Duodenal mucosa (tissue), 2 donors: ENCODE measurements at regions not wholly inside any gene's neighbourhood (a gene's known extent, or its start where the extent isn't known, plus 50 kb on each side); places are given as distances from the start of the nearest gene placed in this dataset.

Experiments used
- H3K27ac ChIP-seq: one replicate; pipeline ENCODE4 v1.7.0; 2013; ENCODE audit warnings: low read depth, low read length
- H3K27me3 ChIP-seq, 2 donors: one replicate each; pipeline ENCODE4 v1.7.0; 2013; ENCODE audit warnings: low read length in 2 of 2, control low read depth in 1 of 2; ENCODE audit not compliant: insufficient read depth in 2 of 2, control insufficient read depth in 1 of 2
- H3K36me3 ChIP-seq, 2 donors: one replicate each; pipeline ENCODE4 v1.7.0; 2013; ENCODE audit warnings: low read length in 2 of 2, control low read depth in 1 of 2; ENCODE audit not compliant: insufficient read depth in 2 of 2, control insufficient read depth in 1 of 2
- H3K4me1 ChIP-seq, 2 donors: one replicate each; pipeline ENCODE4 v1.7.0; 2013; ENCODE audit warnings: low read length in 2 of 2, control low read depth in 1 of 2; ENCODE audit not compliant: insufficient read depth in 2 of 2, control insufficient read depth in 1 of 2
- H3K4me3 ChIP-seq, 2 donors: one replicate each; pipeline ENCODE4 v1.7.0; 2013; ENCODE audit warnings: low read length in 2 of 2, low read depth in 1 of 2
- H3K9ac ChIP-seq, 2 donors: one replicate each; pipeline ENCODE4 v1.7.0; 2013; ENCODE audit warnings: low read length in 2 of 2, low read depth in 1 of 2
- H3K9me3 ChIP-seq, 2 donors: one replicate each; pipeline ENCODE4 v1.7.0; 2013; ENCODE audit warnings: low read length in 2 of 2, control low read depth in 1 of 2; ENCODE audit not compliant: control insufficient read depth in 1 of 2

DNA sequence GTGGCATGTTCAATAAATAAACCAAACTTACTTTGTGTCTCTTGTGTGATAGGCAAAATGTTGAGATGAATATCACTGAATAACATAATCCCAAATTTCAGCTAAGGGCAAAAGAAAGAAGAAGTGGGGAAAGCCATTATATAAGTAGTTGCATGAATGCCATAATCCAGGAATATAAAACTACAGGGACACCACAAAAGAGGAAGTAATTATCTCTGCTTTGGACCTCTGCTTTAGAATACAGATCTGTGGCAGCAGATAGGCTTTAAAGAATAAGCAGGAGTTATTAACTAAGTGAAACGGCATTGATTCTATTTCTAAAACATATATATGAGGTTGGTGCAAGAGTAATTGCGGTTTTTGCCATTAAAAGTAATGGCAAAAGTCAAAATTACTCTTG, 288.5 kb upstream of the SNX7 start:
- no peaks in the 10 kb centered on the region for H3K27me3 ChIP-seq
- H3K4me3 ChIP-seq = no peak overlapping the region
- peaks cover 0 to 10% of the 10 kb centered on the region in 2 donors for H3K4me1 ChIP-seq
- no peaks in the 10 kb centered on the region for H3K9me3 ChIP-seq
- no peak overlapping the region for H3K27ac ChIP-seq
- no peaks in the 10 kb centered on the region for H3K36me3 ChIP-seq
- H3K9ac ChIP-seq = no peak overlapping the region

DNA sequence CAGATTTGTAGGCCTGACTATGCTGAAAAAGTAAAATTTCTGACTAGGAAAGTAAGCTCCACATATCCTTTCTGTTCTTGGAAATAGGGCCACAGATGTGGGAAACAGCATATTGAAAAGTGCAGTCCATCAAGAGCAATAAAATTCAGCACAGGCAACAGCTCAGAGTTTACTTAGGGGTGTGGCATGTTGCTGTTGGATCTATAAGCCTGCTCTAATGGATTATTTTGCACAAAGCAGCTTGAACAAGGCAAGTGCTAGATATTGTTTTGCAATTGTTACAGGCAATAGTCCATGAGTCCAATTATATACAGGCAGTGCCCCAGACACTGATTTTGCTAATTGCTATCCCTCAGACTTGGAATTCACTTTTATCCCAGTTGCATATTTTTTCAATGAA, 289.8 kb upstream of the SNX7 start:
- H3K4me1 ChIP-seq = peaks cover 0 to 10% of the 10 kb centered on the region in 2 donors
- H3K27me3 ChIP-seq = no peaks in the 10 kb centered on the region
- no peak overlapping the region for H3K27ac ChIP-seq
- no peak overlapping the region for H3K4me3 ChIP-seq
- no peaks in the 10 kb centered on the region for H3K9me3 ChIP-seq
- no peaks in the 10 kb centered on the region for H3K36me3 ChIP-seq
- H3K9ac ChIP-seq = no peak overlapping the region

DNA sequence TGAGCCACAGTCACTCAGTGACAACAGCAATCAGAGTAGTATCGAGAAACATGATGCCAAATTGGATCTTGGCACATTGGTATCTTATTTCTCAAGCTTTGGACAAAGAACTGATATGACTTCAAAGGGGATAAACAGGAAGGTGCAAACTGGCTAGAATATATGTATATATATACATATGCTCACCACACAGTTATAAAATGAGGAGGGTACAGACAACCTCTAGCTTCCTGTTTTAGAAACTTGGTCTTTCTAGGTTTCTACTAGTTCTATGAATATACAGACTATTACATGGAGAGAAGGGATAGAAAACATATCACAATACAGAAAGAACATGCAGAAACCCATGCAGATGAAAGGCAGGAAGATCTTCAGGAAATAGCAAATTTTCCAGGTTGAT, 292.1 kb upstream of the SNX7 start:
- Histone ChIP-seq H3K4me3 (no peak overlapping the region), H3K27ac (no peak overlapping the region), H3K36me3 (no peaks in the 10 kb centered on the region), H3K9me3 (no peaks in the 10 kb centered on the region), H3K9ac (no peak overlapping the region), H3K4me1 (peaks cover 7 to 18% of the 10 kb centered on the region in 2 donors), H3K27me3 (no peaks in the 10 kb centered on the region)

DNA sequence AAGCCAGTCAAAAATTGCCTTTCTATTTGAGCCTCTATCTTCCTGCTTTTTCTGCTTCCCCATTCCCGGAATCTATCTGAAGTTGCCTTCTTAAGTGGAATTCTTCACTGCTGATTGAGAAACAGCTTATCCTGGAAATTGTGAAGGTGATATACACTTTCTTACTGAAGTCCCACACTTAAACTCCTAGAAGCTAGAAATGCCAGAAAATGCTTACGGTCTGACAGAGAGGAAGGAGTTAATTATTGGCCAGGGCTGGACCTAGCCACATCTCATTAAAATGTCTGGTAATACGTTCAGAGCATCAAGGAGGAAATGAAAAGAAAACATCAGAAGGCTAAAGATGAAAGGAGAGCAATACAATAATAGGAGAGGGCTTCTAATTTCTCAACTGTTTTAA, 292.5 kb upstream of the SNX7 start:
- H3K27me3 ChIP-seq = no peaks in the 10 kb centered on the region
- no peaks in the 10 kb centered on the region for H3K9me3 ChIP-seq
- no peak overlapping the region for H3K27ac ChIP-seq
- H3K36me3 ChIP-seq = no peaks in the 10 kb centered on the region
- H3K9ac ChIP-seq = no peak overlapping the region
- H3K4me1 ChIP-seq = peaks cover 7 to 18% of the 10 kb centered on the region in 2 donors
- H3K4me3 ChIP-seq = no peak overlapping the region

DNA sequence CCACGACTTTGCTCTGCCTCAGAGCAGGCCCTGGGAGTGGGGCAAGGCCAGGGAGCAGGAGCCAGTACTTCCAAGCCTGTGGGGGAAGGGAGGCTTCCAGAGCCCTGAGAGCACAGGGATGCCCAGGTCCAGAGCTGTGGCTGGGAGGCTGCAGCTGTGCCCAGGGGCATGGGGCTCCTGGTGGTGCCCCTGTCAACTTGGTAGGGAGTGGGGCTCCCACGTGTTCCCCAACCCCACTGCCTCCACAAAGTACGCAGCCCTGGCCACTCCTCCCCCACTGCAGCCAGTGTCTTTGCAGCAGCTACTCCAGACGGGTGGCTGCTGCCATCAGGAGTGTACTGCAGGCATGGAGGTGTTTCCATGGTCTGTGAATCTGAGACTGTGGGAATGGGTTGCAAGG, 294.1 kb upstream of the SNX7 start:
- H3K36me3 ChIP-seq = no peaks in the 10 kb centered on the region
- no peak overlapping the region for H3K27ac ChIP-seq
- H3K9ac ChIP-seq = no peak overlapping the region
- no peaks in the 10 kb centered on the region for H3K9me3 ChIP-seq
- H3K4me3 ChIP-seq = no peak overlapping the region
- no peaks in the 10 kb centered on the region for H3K27me3 ChIP-seq
- peaks cover 7 to 18% of the 10 kb centered on the region in 2 donors for H3K4me1 ChIP-seq

DNA sequence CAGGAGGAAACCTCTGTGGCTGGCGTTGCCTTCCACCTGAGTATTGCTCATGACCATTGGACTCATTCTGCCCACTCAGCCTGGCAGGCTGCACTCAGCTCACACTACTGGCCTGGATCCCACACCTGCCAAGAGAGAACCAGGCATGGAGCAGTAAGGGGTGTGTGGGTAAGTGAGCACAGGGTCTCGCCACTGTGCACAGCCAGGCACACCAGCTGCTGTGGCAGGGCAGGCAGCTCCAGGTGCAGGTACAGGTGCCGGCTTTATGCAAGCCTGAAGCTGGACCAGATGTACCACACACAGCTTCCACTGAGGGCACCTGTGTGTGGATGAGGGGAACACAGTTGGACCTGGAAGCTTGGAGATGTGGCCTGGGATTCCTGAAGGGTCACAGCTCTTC, 295.2 kb upstream of the SNX7 start:
- Histone ChIP-seq H3K27ac (no peak overlapping the region), H3K4me1 (peaks cover 7 to 10% of the 10 kb centered on the region in 2 donors), H3K9me3 (no peaks in the 10 kb centered on the region), H3K27me3 (no peaks in the 10 kb centered on the region), H3K9ac (no peak overlapping the region), H3K36me3 (no peaks in the 10 kb centered on the region), H3K4me3 (no peak overlapping the region)

DNA sequence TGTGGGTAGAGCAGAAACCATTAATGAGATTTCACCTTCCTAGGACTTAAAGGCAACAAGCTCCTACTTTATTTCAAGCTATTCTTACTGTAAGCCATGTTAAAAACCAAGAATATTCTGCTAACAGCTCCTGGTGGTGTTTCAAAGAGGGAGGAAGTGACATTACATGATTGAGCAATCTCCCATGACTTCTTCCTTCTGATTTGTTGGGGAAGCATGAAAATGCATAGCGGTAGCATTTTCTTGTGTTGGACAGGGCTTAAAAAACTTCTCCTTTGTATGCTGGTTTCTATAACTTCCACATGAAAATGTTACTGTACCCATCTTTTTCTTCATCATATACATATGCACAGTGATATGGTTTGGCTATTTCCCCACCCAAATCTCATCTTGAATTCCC, 297.0 kb upstream of the SNX7 start:
- Histone ChIP-seq H3K9me3 (no peaks in the 10 kb centered on the region), H3K27ac (no peak overlapping the region), H3K27me3 (no peaks in the 10 kb centered on the region), H3K36me3 (no peaks in the 10 kb centered on the region), H3K9ac (no peak overlapping the region), H3K4me1 (peaks cover 7 to 8% of the 10 kb centered on the region in 2 donors), H3K4me3 (no peak overlapping the region)

DNA sequence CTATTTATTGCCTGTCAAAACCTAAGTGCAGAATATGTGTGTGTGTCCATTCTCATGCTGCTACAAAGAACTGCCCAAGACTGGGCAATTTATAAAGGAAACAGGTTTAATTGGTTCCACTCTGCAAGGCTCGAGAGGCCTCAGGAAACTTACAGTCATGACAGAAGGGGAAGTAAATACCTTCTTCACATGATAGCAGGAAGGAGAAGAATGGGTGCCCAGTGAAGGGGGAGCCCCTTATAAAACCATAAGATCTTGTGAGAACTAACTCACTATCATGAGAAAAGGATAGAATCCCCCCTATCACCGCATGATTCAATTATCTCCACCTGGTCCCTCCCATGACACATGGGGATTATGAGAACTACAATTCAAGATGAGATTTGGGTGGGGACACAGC, 300.7 kb upstream of the SNX7 start:
- Histone ChIP-seq H3K9me3 (no peaks in the 10 kb centered on the region), H3K27me3 (no peaks in the 10 kb centered on the region), H3K36me3 (no peaks in the 10 kb centered on the region), H3K4me1 (peaks cover 0 to 1% of the 10 kb centered on the region in 2 donors), H3K27ac (no peak overlapping the region), H3K4me3 (no peak overlapping the region), H3K9ac (no peak overlapping the region)

DNA sequence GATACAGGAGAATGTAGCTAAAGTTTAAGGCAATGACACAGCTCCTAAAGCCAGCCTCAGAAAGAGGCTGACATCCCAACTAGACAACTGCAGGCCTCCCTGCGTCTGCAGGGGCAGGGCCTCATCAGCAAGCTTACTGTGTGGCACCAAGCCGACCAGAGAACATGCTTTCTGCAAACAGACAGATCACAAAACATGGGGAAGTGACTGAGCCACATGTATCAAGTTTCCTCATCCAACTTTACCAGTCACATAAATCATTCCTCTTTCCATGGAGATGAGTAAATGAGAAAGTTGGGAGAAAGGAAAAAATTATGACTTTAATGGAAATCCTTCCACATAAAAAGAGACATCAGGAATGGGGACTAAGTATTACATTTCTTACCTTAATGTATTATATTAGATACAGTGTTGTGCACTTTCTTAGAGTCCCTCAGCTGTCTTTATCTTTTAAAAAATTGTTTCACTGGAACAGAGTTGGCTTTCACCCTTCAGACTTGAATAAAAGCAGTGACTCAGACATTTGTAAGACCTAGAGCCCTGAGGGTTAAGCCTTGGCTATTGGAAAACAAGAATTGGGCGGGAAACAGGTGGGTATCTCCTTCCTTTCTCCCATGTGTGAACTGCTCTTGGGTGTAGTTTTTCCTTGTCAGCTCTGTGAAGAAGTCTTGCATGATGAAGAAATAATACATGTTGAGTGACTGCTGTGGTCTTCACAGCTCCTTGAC, 305.7 kb upstream of the SNX7 start:
- no peaks in the 10 kb centered on the region for H3K9me3 ChIP-seq
- H3K4me1 ChIP-seq = no peaks in the 10 kb centered on the region
- H3K36me3 ChIP-seq = no peaks in the 10 kb centered on the region
- no peak overlapping the region for H3K9ac ChIP-seq
- H3K27me3 ChIP-seq = no peaks in the 10 kb centered on the region
- H3K4me3 ChIP-seq = no peak overlapping the region
- no peak overlapping the region for H3K27ac ChIP-seq

DNA sequence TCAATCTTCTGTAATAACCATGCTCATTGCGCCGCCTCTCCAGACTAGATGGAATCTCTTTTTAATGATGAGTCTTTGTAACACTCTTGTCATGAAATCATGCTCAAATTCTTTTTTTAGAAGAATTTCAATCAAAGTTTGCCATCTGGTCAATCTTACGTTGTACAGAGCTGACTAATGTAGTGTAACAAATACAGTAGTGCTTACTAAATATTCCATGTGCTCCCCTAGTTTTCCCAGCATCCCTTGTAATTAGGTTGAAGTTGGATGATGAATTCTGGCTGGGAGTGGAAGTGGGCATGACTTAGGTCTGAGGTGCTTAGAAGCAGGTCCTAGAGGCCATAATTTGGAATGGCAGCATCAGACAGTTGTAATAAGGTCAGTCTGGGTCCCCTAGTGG, 309.1 kb upstream of the SNX7 start:
- no peaks in the 10 kb centered on the region for H3K36me3 ChIP-seq
- H3K4me1 ChIP-seq = no peaks in the 10 kb centered on the region
- H3K27ac ChIP-seq = no peak overlapping the region
- no peaks in the 10 kb centered on the region for H3K9me3 ChIP-seq
- H3K4me3 ChIP-seq = no peak overlapping the region
- H3K27me3 ChIP-seq = no peaks in the 10 kb centered on the region
- no peak overlapping the region for H3K9ac ChIP-seq

DNA sequence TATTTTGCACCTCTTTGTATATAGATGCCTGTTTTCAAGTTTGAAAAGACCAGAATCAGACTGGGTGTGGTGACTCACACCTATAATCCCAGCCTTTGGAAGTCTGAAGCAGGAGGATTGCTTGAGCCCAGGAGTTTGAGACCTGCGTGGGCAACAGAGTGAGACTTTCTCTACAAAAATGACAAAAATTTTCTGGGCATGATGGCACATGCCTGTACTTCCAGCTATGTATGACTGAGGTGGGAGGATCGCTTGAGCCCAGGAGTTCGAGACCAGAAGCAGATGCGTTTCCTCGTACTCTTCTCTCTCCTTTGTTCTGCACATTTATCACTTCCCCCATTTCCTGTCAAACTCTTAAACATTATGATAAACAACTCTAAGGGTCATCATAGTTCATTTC, 310.0 kb upstream of the SNX7 start:
- Histone ChIP-seq H3K27me3 (no peaks in the 10 kb centered on the region), H3K9ac (no peak overlapping the region), H3K4me3 (no peak overlapping the region), H3K9me3 (no peaks in the 10 kb centered on the region), H3K36me3 (no peaks in the 10 kb centered on the region), H3K4me1 (no peaks in the 10 kb centered on the region), H3K27ac (no peak overlapping the region)
